B cell (primary cell): ENCODE measurements at regions not wholly inside any gene's neighbourhood (a gene's known extent, or its start where the extent isn't known, plus 50 kb on each side); places are given as distances from the start of the nearest gene placed in this dataset.

Experiments used
- ATAC-seq: fragments of 200-7000 bp; cut with Tn5 transposase; one replicate; pipeline ENCODE4 v1.10.0; 2021; ENCODE audit warnings: low read depth, mild to moderate bottlenecking, moderate number of reproducible peaks, moderate library complexity
- CTCF ChIA-PET: fragments of 350-600 bp; sonication (Branson Sonifier 250); formaldehyde crosslinking; loops from one replicate; lab custom pipeline; 2021; ENCODE audit warnings: antibody characterized with exemption, inconsistent platforms; lab: Charles Lee
- POLR2A ChIA-PET: fragments of 350-600 bp; sonication (Branson Sonifier 250); formaldehyde crosslinking; loops from one replicate; lab custom pipeline; 2021; ENCODE audit warnings: antibody characterized with exemption; lab: Charles Lee
- DNase-seq: peaks from one replicate; pipeline ENCODE4 v3.0.0; 2013
- H2AFZ ChIP-seq: 2 replicates; pipeline ENCODE4 v1.6.1; 2012; ENCODE audit warnings: mild to moderate bottlenecking, low read depth, low read length; ENCODE audit not compliant: insufficient read depth, poor library complexity, severe bottlenecking
- H3K27ac ChIP-seq, 2 donors: 1 replicate in 1 of 2; 2 replicates in 1 of 2; pipeline ENCODE4 v1.5.1; 2012 to 2013; ENCODE audit warnings: low read length in 2 of 2, mild to moderate bottlenecking in 2 of 2, moderate library complexity in 1 of 2
- H3K27me3 ChIP-seq, 4 experiments: fragments of 200-600 bp in 1 of 4; sonication (generic) in 1 of 4; replicated peaks in 1 of 4; 1 replicate in 2 of 4; 2 replicates in 2 of 4; pipeline versions ENCODE4 v1.6.1 to v1.7.0; 2013 to 2016; ENCODE audit warnings: low read length in 3 of 4, mild to moderate bottlenecking in 2 of 4, mixed read lengths in 1 of 4, moderate library complexity in 1 of 4; ENCODE audit not compliant: insufficient read depth in 4 of 4, control insufficient read depth in 3 of 4; ENCODE audit errors: control extremely low read depth in 1 of 4
- H3K36me3 ChIP-seq, 2 experiments: replicated peaks in 1 of 2; 1 replicate in 1 of 2; 2 replicates in 1 of 2; pipeline versions ENCODE4 v1.6.1 to v1.7.1; 2013; ENCODE audit warnings: low read length in 1 of 2; ENCODE audit not compliant: insufficient read depth in 2 of 2, control insufficient read depth in 1 of 2; ENCODE audit errors: control extremely low read depth in 1 of 2, extremely low read depth in 1 of 2
- H3K4me1 ChIP-seq, 2 donors: fragments of 200-600 bp in 1 of 2; sonication (generic) in 1 of 2; 1 replicate in 1 of 2; 2 replicates in 1 of 2; pipeline versions ENCODE4 v1.5.1 to v1.6.1; 2013 to 2017; ENCODE audit warnings: low read length in 2 of 2; ENCODE audit not compliant: control insufficient read depth in 2 of 2, insufficient read depth in 2 of 2
- H3K4me2 ChIP-seq: replicated peaks from 2 replicates; pipeline ENCODE3; 2012; ENCODE audit warnings: mild to moderate bottlenecking, low read depth, low read length; ENCODE audit not compliant: poor library complexity, severe bottlenecking
- H3K4me3 ChIP-seq, 5 experiments: fragments of 200-600 bp in 1 of 5; sonication (generic) in 1 of 5; 1 replicate in 3 of 5; 2 replicates in 2 of 5; pipeline versions ENCODE4 v1.5.1 to v1.7.0; 2011 to 2016; ENCODE audit warnings: low read length in 4 of 5, mild to moderate bottlenecking in 4 of 5, low read depth in 2 of 5, control low read depth in 1 of 5, moderate library complexity in 1 of 5; ENCODE audit not compliant: insufficient read depth in 1 of 5; ENCODE audit errors: control extremely low read depth in 1 of 5, extremely low read depth in 1 of 5
- H3K79me2 ChIP-seq: fragments of 200-600 bp; sonication (generic); one replicate; pipeline ENCODE4 v1.6.0; 2016; ENCODE audit warnings: low read length; ENCODE audit not compliant: control insufficient read depth, insufficient read depth
- H3K9ac ChIP-seq: fragments of 200-600 bp; sonication (generic); 2 replicates; pipeline ENCODE4 v1.6.1; 2017; ENCODE audit warnings: mild to moderate bottlenecking, low read length, moderate library complexity
- H3K9me3 ChIP-seq, 3 donors: one replicate each; pipeline versions ENCODE4 v1.6.1 to v1.7.1; 2013; ENCODE audit warnings: low read length in 2 of 3; ENCODE audit not compliant: control insufficient read depth in 2 of 3, insufficient read depth in 1 of 3; ENCODE audit errors: control extremely low read depth in 1 of 3
- H4K20me1 ChIP-seq: 2 replicates; pipeline ENCODE4 v1.6.0; 2012; ENCODE audit warnings: mild to moderate bottlenecking, low read length; ENCODE audit not compliant: insufficient read depth, control insufficient read depth, poor library complexity, severe bottlenecking
- H3K27ac Mint-ChIP-seq: one replicate; pipeline ENCODE4 v1.8.0; 2021; ENCODE audit warnings: mixed read lengths
- H3K27me3 Mint-ChIP-seq: one replicate; pipeline ENCODE4 v1.8.0; 2021; ENCODE audit warnings: mixed read lengths
- H3K4me1 Mint-ChIP-seq: one replicate; pipeline ENCODE4 v1.8.0; 2021; ENCODE audit warnings: mixed read lengths
- H3K4me3 Mint-ChIP-seq: one replicate; pipeline ENCODE4 v1.8.0; 2021; ENCODE audit warnings: mixed read lengths
- H3K9me3 Mint-ChIP-seq: one replicate; pipeline ENCODE4 v1.8.0; 2022; ENCODE audit warnings: mixed read lengths; ENCODE audit not compliant: insufficient read depth
- CTCF ChIP-seq: fragments of 200-600 bp; IDR thresholded peaks from one replicate; pipeline ENCODE4 v1.8.0; 2022; ENCODE audit warnings: antibody characterized with exemption, mild to moderate bottlenecking
- EZH2 ChIP-seq: IDR thresholded peaks from 2 replicates; pipeline ENCODE4 v1.6.1; 2012; ENCODE audit warnings: borderline replicate concordance, low read depth, mild to moderate bottlenecking, moderate library complexity, low read length; ENCODE audit not compliant: insufficient read depth, poor library complexity, severe bottlenecking
- WGBS: methylation state at CpG from one replicate; pipeline ENCODE4 v1.1.5; 2013; ENCODE audit warnings: missing lambda C conversion rate; ENCODE audit not compliant: insufficient coverage; 5-methylcytosine and 5-hydroxymethylcytosine counted together
- intact Hi-C: fragments of 100-400 bp; cut with micrococcal nuclease; formaldehyde crosslinking; loops from one replicate; pipeline ENCODE4 v1.10.0; 2022

GRCh38 chr10:8439040-8439439 lies 384.6 kb downstream of the GATA3 start:
- Histone ChIP-seq H3K4me1 (no peaks in the 10 kb centered on the region), H3K27ac (no peak overlapping the region), H3K4me3 (no peak overlapping the region), H3K27me3 (no peaks in the 10 kb centered on the region), H3K9ac (no peak overlapping the region), H3K9me3 (no peaks in the 10 kb centered on the region), H4K20me1 (no peaks in the 10 kb centered on the region), H3K36me3 (no peaks in the 10 kb centered on the region), H3K79me2 (no peaks in the 10 kb centered on the region), H3K4me2 (no peak overlapping the region), H2AFZ (no peak overlapping the region)
- TF ChIP-seq CTCF (no peak), EZH2 (no peak)
- ChIA-PET CTCF (no interaction called here), POLR2A (no interaction called here)
- intact Hi-C loops = no loop called here
- Mint-ChIP-seq H3K27ac (no peak overlapping the region), H3K4me1 (no peaks in the 10 kb centered on the region), H3K27me3 (no peaks in the 10 kb centered on the region), H3K4me3 (no peak overlapping the region), H3K9me3 (no peaks in the 10 kb centered on the region)
- no peak for DNase-seq
- WGBS = 56% methylated on average over 1 of the region's 1 CpG
- no peak for ATAC-seq

- Mint-ChIP-seq H3K27ac (no peak overlapping the region), H3K4me1 (no peaks in the 10 kb centered on the region), H3K4me3 (no peak overlapping the region), H3K9me3 (no peaks in the 10 kb centered on the region), H3K27me3 (no peaks in the 10 kb centered on the region)
- TF ChIP-seq EZH2 = no peak
- TF ChIP-seq CTCF = no peak
- ChIA-PET CTCF (no interaction called here), POLR2A (no interaction called here)
- Histone ChIP-seq H3K27ac (no peak overlapping the region), H3K4me2 (no peak overlapping the region), H3K36me3 (no peaks in the 10 kb centered on the region), H4K20me1 (no peaks in the 10 kb centered on the region), H3K4me3 (no peak overlapping the region), H3K4me1 (no peaks in the 10 kb centered on the region), H2AFZ (no peak overlapping the region), H3K27me3 (no peaks in the 10 kb centered on the region), H3K9me3 (no peaks in the 10 kb centered on the region), H3K9ac (no peak overlapping the region), H3K79me2 (no peaks in the 10 kb centered on the region)
- intact Hi-C loops = no loop called here
- ATAC-seq (no peak), DNase-seq (no peak)
- 13% methylated on average over 5 of the region's 7 CpGs for WGBS
Observed at GRCh38 chr10:8444630-8445029, 390.1 kb downstream of the GATA3 start.
